IPS-18c (cell line): ENCODE measurements at regions not wholly inside any gene's neighbourhood (a gene's known extent, or its start where the extent isn't known, plus 50 kb on each side); places are given as distances from the start of the nearest gene placed in this dataset.
"Not testable (repeated sequence)": the region's sequence is repeated elsewhere in the genome, so short reads cannot be mapped to it uniquely, and the experiment has no call there.

Source experiments
- H3K4me3 ChIP-seq: 2 replicates; pipeline ENCODE4 v1.7.0; 2013; ENCODE audit warnings: low read depth, mild to moderate bottlenecking, low read length, moderate library complexity; ENCODE audit not compliant: insufficient read depth
- H3K9me3 ChIP-seq: one replicate; pipeline ENCODE4 v1.6.1; 2013; ENCODE audit warnings: mild to moderate bottlenecking, low read length, moderate library complexity; ENCODE audit not compliant: control insufficient read depth, insufficient read depth

DNA sequence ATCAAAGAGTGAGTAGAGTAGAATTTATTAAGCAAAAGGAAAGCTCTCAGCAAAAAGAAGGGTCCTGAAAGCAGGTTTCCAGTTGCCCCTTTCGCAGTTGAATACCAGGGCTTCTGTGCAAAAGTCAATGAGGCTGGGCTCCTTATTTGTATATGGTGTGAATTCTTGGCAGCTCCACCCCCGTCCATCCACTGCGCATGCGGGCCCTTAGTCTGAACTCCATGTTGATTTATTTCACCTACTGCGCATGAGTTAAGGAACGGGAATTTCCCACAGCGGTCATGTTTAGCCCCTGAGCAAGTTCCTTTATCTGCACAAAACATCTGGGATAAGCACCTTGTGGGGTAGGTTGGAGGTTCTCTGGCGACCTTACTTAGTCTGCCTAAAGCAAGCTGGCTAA, 325.6 kb downstream of the ZWINT start:
- Histone ChIP-seq H3K4me3 (no peak overlapping the region), H3K9me3 (no peaks in the 10 kb centered on the region)

DNA sequence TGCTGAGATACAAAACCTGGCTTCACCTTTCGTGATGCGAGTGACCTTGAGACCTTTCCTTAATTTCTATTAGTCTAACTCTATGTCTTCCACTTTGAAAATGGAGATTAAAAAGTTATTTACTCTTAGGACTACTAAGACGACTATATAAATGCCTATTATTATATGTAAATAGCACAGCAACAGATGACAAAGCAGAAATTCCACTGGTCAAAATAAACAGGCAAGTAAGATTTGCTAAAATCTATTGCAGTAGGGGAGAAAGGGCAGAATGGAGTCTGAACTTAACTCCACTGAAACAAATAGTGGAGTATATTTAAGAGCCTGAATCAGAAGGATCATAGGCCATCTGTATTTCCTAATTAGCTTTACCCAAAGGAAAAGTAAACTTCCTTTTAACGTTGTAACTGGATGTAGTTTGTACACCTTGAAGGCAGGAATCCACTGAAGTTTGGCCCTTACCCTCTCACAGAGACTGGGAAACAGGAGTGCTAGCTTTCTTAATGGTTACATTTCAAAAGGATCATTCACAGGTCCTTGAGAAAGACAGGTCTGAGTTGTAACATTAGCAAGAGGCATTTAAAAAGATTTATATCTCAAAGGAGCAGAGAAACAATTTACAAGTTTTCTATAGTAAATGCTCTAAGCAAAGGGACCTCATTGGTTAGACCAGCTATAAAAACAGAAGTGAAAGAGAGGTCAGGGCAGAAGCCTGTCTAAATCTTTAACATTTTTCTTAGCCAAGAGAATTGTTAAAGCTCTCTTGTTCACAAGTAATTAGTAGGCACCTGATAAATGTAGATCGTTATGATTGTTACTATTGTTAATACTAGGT, 332.5 kb downstream of the ZWINT start:
- Histone ChIP-seq H3K4me3 (no peak overlapping the region), H3K9me3 (no peaks in the 10 kb centered on the region)

DNA sequence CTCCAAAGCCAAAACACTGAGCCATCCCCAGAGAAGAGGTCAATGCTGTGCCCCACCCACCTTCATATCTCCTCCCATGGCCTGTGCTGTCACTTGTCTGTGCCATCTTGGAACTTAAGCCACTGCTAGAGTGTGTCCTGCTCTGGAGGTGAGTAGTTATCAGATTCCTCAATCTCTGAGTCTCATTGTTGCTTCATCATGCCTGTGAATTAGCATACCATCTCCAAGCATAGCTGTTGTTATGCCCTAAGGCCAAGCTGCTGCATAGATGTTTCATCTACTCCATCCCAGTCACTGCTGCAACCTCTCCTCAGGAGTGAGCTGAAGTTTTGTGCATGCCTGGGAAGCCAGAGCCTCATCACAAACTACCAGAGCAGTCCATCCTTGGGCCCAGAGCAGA, 349.0 kb downstream of the ZWINT start:
- Histone ChIP-seq H3K4me3 (no peak overlapping the region), H3K9me3 (no peaks in the 10 kb centered on the region)

DNA sequence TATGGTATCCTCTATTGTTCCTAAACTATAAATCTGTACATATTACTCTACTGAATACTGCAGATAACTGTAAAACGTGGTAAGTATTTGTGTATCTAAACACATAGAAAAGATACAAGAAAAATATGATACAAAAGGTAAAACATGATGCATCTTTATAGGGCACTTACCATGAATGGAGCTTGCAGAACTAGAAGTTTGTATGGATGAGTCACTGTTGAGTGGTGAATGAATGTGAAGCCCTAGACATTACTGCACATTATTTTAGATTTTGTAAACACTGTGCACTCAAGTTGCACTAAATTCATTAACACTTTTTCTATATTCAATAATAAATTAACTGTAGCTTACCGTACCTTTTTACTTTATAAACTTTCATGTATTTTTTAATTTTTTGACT, 357.5 kb downstream of the ZWINT start:
- Histone ChIP-seq H3K9me3 (no peaks in the 10 kb centered on the region), H3K4me3 (no peak overlapping the region)

DNA sequence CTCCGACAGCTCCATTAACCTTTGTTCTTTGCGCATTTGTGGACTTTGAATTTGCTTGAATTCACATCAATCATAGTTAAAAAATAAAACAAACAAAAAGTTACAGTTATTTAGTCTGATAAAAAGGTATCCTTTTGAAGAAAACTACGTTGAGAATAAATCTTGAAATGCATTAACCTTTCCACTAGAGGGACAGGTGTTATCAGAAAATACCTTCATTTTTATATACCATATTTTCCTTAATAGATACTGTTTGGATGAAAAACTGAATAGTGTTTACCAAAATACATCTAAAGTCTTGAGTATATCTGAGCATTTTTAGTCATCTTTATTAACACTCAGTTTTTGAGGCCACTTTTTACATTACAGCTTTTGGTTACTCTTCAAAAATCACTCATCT, 371.9 kb downstream of the ZWINT start:
- Histone ChIP-seq H3K9me3 (no peaks in the 10 kb centered on the region), H3K4me3 (no peak overlapping the region)

DNA sequence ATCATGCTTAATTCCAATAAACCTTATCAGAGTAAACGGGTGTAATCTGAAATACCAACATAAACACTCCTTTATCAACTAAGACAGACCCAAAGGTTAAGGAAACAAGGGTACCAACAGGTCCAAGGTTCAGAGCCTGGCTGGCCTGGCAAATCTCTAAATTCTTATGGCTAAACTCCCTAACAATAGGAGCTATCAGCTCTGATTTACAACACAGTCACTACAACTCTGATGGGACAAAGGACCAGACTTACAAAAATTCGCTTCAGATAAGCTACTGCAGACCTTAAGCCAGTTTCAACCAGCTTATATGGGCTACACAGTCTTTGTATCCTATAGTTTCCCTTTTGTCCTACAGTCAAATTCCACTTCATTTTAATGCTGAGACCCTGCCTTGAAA, 381.9 kb downstream of the ZWINT start:
- no peaks in the 10 kb centered on the region for H3K9me3 ChIP-seq
- H3K4me3 ChIP-seq: no peak overlapping the region

DNA sequence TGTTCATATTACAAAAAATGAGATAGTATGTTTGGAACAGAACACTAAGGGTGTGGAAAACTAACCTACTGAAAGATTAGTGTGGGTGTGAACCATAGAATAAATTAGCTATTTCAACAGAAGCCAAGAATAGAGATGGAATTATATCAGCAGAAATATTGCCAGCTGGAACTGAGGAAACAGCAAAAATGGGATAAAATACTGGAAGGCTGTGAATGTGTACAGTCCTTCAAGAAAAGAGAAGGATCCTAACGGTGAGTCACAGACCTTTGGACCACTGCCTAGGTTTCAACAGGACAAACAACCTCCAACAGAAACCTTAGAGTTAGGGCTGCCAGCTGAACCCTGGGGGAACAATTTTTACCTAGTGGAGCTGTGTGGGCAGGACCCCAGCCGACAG, 395.0 kb downstream of the ZWINT start:
- H3K4me3 ChIP-seq: no peak overlapping the region
- no peaks in the 10 kb centered on the region for H3K9me3 ChIP-seq

DNA sequence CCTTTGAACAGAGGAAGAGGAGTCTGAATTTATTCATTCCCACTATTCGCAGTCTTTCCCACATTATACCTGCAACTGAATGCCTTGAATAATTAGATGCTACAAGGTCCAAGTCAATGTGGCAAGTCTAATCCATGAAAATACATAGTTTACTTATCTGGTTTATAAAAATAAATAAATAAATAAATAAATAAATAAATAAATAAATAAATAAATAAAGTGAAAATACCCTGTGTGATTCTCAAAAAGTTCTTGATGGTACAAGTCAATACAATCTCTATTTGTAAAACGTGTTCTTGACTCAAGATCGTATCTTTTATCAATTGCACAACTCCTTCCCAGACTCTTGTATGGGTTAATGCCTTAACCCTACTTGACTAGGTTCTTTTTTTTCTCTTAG, 417.7 kb downstream of the ZWINT start:
- Histone ChIP-seq H3K4me3 (no peak overlapping the region), H3K9me3 (no peaks in the 10 kb centered on the region)

DNA sequence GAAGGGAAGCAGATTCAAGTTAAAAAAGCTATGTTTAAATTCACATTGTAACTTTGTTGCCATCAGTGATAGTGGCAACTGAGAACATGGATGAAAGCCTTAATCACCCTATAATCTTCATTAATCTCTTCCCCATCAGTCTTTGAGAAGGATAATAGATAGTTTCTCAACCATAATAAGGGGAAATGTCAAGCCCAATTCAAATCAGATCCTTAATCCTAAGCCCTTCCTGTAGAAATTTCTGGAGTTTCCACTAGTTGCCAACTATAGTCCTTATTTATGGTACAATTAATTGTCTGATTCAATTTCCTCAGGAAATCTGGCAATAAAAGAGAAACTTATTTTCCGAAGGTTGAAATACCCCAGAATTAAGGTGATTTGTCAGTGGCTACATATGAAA, 431.8 kb downstream of the ZWINT start:
- Histone ChIP-seq H3K4me3 (no peak overlapping the region), H3K9me3 (no peaks in the 10 kb centered on the region)

DNA sequence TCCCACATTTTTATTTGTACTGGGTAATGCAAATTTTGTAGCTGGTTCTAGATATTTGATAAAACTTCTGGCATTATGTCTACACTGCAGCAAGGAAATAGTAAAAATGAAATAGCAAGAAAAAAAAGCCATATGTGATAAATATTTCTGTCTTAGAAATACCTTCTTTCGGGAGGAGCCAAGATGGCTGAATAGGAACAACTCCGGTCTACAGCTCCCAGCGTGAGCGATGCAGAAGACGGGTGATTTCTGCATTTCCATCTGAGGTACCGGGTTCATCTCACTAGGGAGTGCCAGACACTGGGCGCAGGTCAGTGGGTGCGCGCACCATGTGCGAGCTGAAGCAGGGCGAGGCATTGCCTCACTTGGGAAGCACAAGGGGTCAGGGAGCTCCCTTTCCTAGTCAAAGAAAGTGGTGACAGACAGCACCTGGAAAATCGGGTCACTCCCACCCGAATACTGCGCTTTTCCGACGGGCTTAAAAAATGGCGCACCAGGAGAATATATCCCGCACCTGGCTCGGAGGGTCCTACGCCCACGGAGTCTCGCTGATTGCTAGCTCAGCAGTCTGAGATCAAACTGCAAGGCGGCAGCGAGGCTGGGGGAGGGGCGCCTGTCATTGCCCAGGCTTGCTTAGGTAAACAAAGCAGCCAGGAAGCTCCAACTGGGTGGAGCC, 461.4 kb downstream of the ZWINT start:
- peak overlapping the region; percentile 52; the same call in 1 of the 2 replicates for H3K4me3 ChIP-seq
- H3K9me3 ChIP-seq: not testable (repeated sequence)

DNA sequence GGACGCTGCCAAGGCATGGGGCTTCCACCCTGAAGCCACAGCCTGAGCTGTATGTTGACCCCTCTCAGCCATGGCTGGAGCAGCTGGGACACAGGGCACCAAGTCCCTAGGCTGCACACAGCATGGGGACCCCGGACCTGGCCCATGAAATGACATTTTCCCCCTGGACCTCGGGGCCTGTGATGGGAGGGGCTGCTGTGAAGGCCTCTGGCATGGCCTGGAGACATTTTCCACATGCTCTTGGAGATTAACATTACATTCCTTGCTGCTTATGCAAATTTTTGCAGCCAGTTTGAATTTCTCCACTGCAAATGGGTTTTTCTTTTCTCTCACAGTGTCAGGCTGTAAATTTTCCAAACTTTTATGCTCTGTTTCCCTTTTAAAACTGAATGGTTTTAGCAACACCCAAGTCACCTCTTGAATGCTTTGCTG, 463.6 kb downstream of the ZWINT start:
- Histone ChIP-seq H3K4me3 (no peak overlapping the region), H3K9me3 (no peaks in the 10 kb centered on the region)

DNA sequence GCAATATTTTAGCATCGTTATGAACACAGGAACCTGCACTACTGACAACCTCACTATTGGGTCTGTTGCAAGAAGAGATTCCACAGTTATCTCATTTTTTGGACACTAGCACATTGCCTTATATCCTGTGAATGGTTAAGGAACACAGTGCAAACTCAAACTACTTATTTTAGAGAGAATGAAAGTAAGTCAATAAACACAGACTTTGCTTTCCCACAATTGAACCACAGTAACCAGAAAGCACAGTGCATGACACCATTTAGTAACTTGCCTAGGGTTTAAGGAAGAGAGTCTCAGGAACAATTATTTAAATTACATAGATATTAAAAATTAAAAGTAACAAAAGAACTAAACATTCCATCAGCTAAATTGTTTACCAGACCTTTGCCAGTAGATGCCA, 468.8 kb downstream of the ZWINT start:
- no peak overlapping the region for H3K4me3 ChIP-seq
- no peaks in the 10 kb centered on the region for H3K9me3 ChIP-seq

DNA sequence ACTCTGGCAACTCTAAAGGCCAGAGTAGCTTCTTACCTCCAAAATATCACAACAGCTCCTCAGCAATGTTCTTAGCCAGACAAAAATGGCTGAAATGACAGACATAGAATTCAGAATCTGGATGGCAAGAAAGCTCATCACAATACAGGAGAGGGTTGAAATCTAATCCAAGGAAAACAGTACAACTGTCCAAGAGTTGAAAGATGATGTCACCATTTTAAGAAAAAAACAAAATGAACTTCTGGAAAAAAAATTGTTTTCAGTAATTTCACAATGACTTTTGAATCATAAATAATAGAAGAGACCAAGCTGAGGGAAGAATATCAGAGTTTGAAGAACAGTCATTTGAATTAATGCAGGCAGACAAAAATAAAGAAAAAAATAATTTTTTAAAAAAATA, 479.5 kb downstream of the ZWINT start:
- Histone ChIP-seq H3K4me3 (no peak overlapping the region), H3K9me3 (no peaks in the 10 kb centered on the region)

DNA sequence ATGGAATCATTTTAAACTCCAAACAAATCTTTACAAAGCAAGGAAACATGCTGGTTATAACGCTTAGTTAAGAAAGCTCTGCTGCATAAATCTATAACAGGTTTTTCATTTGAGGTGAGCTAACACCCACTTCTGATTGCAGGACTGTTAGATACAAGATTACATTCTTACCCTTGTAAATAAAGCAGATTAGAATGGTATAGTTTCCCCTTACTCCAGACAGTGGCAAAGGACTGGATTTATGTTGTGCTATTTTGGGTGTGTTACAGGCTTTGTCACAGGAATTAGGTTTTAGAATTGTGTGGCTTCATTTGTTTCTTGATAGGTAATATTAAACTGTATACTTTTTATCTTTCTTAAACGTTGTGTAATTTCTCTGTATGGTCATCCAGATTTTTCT, 487.6 kb downstream of the ZWINT start:
- H3K9me3 ChIP-seq: no peaks in the 10 kb centered on the region
- H3K4me3 ChIP-seq: no peak overlapping the region

DNA sequence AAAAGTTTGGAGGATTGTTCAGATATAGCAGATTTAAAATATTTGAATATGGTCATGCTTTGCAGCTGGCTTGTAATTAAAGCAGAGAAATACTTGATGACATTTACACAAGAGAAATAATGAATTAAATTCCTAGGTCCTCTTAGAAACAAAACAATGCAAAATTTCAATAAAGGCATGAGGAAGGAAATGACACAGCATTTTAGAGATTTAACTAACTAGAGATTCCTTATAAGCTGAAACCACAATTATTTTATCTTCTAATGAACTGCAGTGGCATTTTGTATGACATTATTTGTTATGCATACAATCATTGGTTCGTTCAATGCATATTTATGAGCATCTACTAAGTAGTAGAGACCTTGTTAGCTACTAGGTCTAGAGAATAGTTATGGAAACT, 490.9 kb downstream of the ZWINT start:
- H3K9me3 ChIP-seq: no peaks in the 10 kb centered on the region
- no peak overlapping the region for H3K4me3 ChIP-seq

DNA sequence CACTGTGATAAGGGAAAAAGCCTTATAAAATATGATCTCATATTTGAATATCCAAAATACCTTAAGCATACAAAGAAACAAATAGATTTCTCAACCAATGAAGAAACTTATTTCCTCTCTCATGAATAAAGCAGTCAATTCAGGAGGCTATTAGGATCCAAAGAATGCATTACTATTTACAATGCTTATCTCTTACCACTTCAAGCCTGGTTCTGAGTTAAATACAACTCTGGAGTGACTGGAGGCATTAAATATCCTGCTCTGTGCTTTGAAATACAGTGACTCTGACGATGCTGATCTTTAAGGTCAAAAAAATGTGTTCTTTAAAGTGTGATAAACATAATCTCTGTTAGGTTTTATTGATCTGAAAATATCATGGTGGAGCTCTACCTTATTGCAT, 493.2 kb downstream of the ZWINT start:
- no peak overlapping the region for H3K4me3 ChIP-seq

DNA sequence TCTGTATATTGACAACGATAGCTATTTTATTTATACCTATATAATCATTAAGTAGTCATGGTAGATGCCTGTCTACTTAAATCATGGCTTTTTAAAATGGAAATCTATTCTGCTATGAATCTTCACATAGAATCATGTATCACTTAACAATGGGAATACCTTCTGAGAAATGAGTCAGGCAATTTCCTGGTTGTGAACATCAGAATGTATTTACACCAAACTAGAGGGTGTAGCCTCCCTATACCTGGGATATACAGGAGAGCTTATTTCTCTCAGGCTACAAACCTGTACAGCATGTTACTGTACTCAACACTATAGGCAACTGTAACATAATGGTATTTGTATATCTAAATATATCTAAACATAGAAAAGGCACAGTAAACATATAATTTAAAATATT, 502.3 kb downstream of the ZWINT start:
- H3K4me3 ChIP-seq: no peak overlapping the region
- H3K9me3 ChIP-seq: peaks cover 9% of the 10 kb centered on the region

More for the DNA sequence above, 493.2 kb downstream of the ZWINT start:
- H3K9me3 ChIP-seq: no peaks in the 10 kb centered on the region

DNA sequence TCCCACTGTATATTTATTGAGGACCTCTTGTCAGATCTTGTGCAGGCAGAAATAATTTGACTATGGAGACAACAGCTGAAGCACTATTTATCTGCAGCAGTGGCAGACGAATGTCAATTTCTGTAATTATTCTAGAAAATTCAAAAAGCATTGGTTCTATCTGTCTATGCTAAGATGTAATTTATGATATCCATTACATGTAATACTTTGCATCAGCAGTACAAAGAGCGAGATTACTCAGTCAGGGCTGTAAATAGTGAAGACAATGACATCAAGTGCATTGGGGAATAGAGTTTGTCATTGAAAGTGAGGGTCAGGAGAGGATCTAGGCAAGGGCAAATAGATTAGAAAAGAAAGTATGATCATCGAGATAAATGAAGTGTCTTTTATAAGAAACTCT, 508.2 kb downstream of the ZWINT start:
- Histone ChIP-seq H3K4me3 (no peak overlapping the region), H3K9me3 (no peaks in the 10 kb centered on the region)
